ENCODE measurements at regions not wholly inside any gene's neighbourhood (a gene's known extent, or its start where the extent isn't known, plus 50 kb on each side); places are given as distances from the start of the nearest gene placed in this dataset.
"Not testable (repeated sequence)": the region's sequence is repeated elsewhere in the genome, so short reads cannot be mapped to it uniquely, and the experiment has no call there.

GRCh38 chr13:55654243-55654642 is 1486.5 kb upstream of the PRR20A start:
- no peak overlapping the region for H3K27ac ChIP-seq (ENCODE audit: low read depth in 2 of 2, low read length in 2 of 2)
- FAIRE-seq (no peak), DNase-seq (no peak)
- H3K4me3 ChIP-seq (ENCODE audit: low read length in 3 of 3): no peak overlapping the region
- H3K27me3 ChIP-seq (ENCODE audit: control insufficient read depth, insufficient read depth, low read length): no peaks in the 10 kb centered on the region
- intact Hi-C loops (cut with DNase I): no loop called here
- H3K9ac ChIP-seq (ENCODE audit: low read length in 3 of 3): no peak overlapping the region
- H3K36me3 ChIP-seq (ENCODE audit: control insufficient read depth in 2 of 3, insufficient read depth in 3 of 3, low read length in 3 of 3): no peaks in the 10 kb centered on the region
- H3K9me3 ChIP-seq (ENCODE audit: control insufficient read depth in 2 of 3, insufficient read depth in 1 of 3, low read length in 3 of 3): no peaks in the 10 kb centered on the region
- H3K4me1 ChIP-seq (ENCODE audit: control insufficient read depth in 2 of 3, insufficient read depth in 2 of 3, low read depth in 1 of 3, low read length in 3 of 3): no peaks in the 10 kb centered on the region
- TF ChIP-seq CTCF (IDR thresholded peaks at IDR 0.05; ENCODE audit: borderline replicate concordance, extremely low read depth, insufficient read depth): no peak

- FAIRE-seq; DNase-seq; H3K27me3 ChIP-seq (ENCODE audit: control insufficient read depth, insufficient read depth, low read length); H3K36me3 ChIP-seq (ENCODE audit: control insufficient read depth in 2 of 3, insufficient read depth in 3 of 3, low read length in 3 of 3); H3K9ac ChIP-seq (ENCODE audit: low read length in 3 of 3); H3K4me1 ChIP-seq (ENCODE audit: control insufficient read depth in 2 of 3, insufficient read depth in 2 of 3, low read depth in 1 of 3, low read length in 3 of 3); H3K9me3 ChIP-seq (ENCODE audit: control insufficient read depth in 2 of 3, insufficient read depth in 1 of 3, low read length in 3 of 3); H3K27ac ChIP-seq (ENCODE audit: low read depth in 2 of 2, low read length in 2 of 2); H3K4me3 ChIP-seq (ENCODE audit: low read length in 3 of 3); intact Hi-C loops (cut with DNase I): not testable (repeated sequence)
Observed at GRCh38 chr13:55660264-55660663, 1480.5 kb upstream of the PRR20A start.

- no peak for DNase-seq
- no peak for TF ChIP-seq CTCF (IDR thresholded peaks at IDR 0.05; ENCODE audit: borderline replicate concordance, extremely low read depth, insufficient read depth)
Observed at GRCh38 chr13:55660851-55661250, 1479.9 kb upstream of the PRR20A start.

GRCh38 chr13:55661505-55661904 is 1479.2 kb upstream of the PRR20A start:
- intact Hi-C loops (cut with DNase I): no loop called here
- H3K36me3 ChIP-seq (ENCODE audit: control insufficient read depth in 2 of 3, insufficient read depth in 3 of 3, low read length in 3 of 3): no peaks in the 10 kb centered on the region
- H3K4me3 ChIP-seq (ENCODE audit: low read length in 3 of 3): no peak overlapping the region
- no peaks in the 10 kb centered on the region for H3K4me1 ChIP-seq (ENCODE audit: control insufficient read depth in 2 of 3, insufficient read depth in 2 of 3, low read depth in 1 of 3, low read length in 3 of 3)
- H3K27me3 ChIP-seq (ENCODE audit: control insufficient read depth, insufficient read depth, low read length): no peaks in the 10 kb centered on the region
- H3K9me3 ChIP-seq (ENCODE audit: control insufficient read depth in 2 of 3, insufficient read depth in 1 of 3, low read length in 3 of 3): peaks cover 0 to 5% (median 0%) of the 10 kb centered on the region in 3 donors
- H3K27ac ChIP-seq (ENCODE audit: low read depth in 2 of 2, low read length in 2 of 2): no peak overlapping the region
- DNase-seq (no peak), FAIRE-seq (no peak)
- no peak for TF ChIP-seq CTCF (IDR thresholded peaks at IDR 0.05; ENCODE audit: borderline replicate concordance, extremely low read depth, insufficient read depth)
- no peak overlapping the region for H3K9ac ChIP-seq (ENCODE audit: low read length in 3 of 3)

More at GRCh38 chr13:55660851-55661250, 1479.9 kb upstream of the PRR20A start:
- FAIRE-seq: no peak
- H3K27ac ChIP-seq (ENCODE audit: low read depth in 2 of 2, low read length in 2 of 2): no peak overlapping the region
- peaks cover 0 to 5% (median 0%) of the 10 kb centered on the region in 3 donors for H3K9me3 ChIP-seq (ENCODE audit: control insufficient read depth in 2 of 3, insufficient read depth in 1 of 3, low read length in 3 of 3)
- no peak overlapping the region for H3K9ac ChIP-seq (ENCODE audit: low read length in 3 of 3)
- H3K4me1 ChIP-seq (ENCODE audit: control insufficient read depth in 2 of 3, insufficient read depth in 2 of 3, low read depth in 1 of 3, low read length in 3 of 3): no peaks in the 10 kb centered on the region
- intact Hi-C loops (cut with DNase I): no loop called here
- H3K36me3 ChIP-seq (ENCODE audit: control insufficient read depth in 2 of 3, insufficient read depth in 3 of 3, low read length in 3 of 3): no peaks in the 10 kb centered on the region
- no peaks in the 10 kb centered on the region for H3K27me3 ChIP-seq (ENCODE audit: control insufficient read depth, insufficient read depth, low read length)
- H3K4me3 ChIP-seq (ENCODE audit: low read length in 3 of 3): no peak overlapping the region

All from kidney (tissue), 13 donors.